SK-N-SH (cell line): ENCODE measurements at regions not wholly inside any gene's neighbourhood (a gene's known extent, or its start where the extent isn't known, plus 50 kb on each side); places are given as distances from the start of the nearest gene placed in this dataset.

Source experiments
- CTCF ChIA-PET: fragments of 300-600, 350-600 bp; formaldehyde crosslinking; extraction: SDS; loops from one replicate; lab custom pipeline; 2021; lab: Yijun Ruan, JAX
- POLR2A ChIA-PET: fragments of 350-600 bp; sonication (Branson Sonifier 250); formaldehyde crosslinking; extraction: SDS; loops from one replicate; lab custom pipeline; 2020; ENCODE audit warnings: antibody characterized with exemption, inconsistent platforms; lab: Yijun Ruan, JAX
- DNase-seq: peaks from one replicate; pipeline ENCODE4 v3.0.0; 2012
- H2AFZ ChIP-seq: fragments of 200-600 bp; sonication (generic); 2 replicates; pipeline ENCODE4 v1.8.1; 2016; ENCODE audit warnings: antibody characterized with exemption, mild to moderate bottlenecking, low read depth
- H3F3A ChIP-seq: fragments of 200-600 bp; sonication (generic); replicated peaks from 2 replicates; pipeline ENCODE3; 2016; ENCODE audit warnings: antibody characterized with exemption, mild to moderate bottlenecking; ENCODE audit not compliant: insufficient read depth
- H3K27ac ChIP-seq, 2 experiments: fragments of 200-500 bp in 1 of 2; fragments of 200-600 bp in 1 of 2; sonication (Bioruptor generic) in 1 of 2; sonication (generic), shearing (Covaris generic) in 1 of 2; 2 replicates each; pipeline versions ENCODE4 v1.5.1 to v1.6.1; 2014 to 2016; ENCODE audit warnings: low read depth in 2 of 2, inconsistent platforms in 1 of 2, low read length in 1 of 2, mild to moderate bottlenecking in 1 of 2, mixed read lengths in 1 of 2
- H3K27me3 ChIP-seq: fragments of 200-600 bp; sonication (generic), shearing (Covaris generic); 2 replicates; pipeline ENCODE4 v1.6.1; 2016; ENCODE audit warnings: mixed run types; ENCODE audit not compliant: insufficient read depth
- H3K36me3 ChIP-seq, 2 experiments: fragments of 200-500 bp in 1 of 2; fragments of 200-600 bp in 1 of 2; sonication (Bioruptor generic) in 1 of 2; sonication (generic) in 1 of 2; replicated peaks in 1 of 2; 2 replicates each; pipeline versions ENCODE3 to v1.5.1; 2014 to 2016; ENCODE audit warnings: low read length in 1 of 2, mild to moderate bottlenecking in 1 of 2; ENCODE audit not compliant: insufficient read depth in 2 of 2, control insufficient read depth in 1 of 2
- H3K4me1 ChIP-seq, 2 experiments: fragments of 200-500 bp in 1 of 2; fragments of 200-600 bp in 1 of 2; sonication (Bioruptor generic) in 1 of 2; sonication (generic), shearing (Covaris generic) in 1 of 2; 2 replicates each; pipeline versions ENCODE4 v1.5.1 to v1.6.1; 2014 to 2016; ENCODE audit warnings: low read depth in 1 of 2, low read length in 1 of 2, mixed run types in 1 of 2; ENCODE audit not compliant: insufficient read depth in 2 of 2, control insufficient read depth in 1 of 2
- H3K4me2 ChIP-seq: fragments of 200-600 bp; sonication (generic), shearing (Covaris generic); 2 replicates; pipeline ENCODE4 v1.6.1; 2017; ENCODE audit warnings: mixed run types
- H3K4me3 ChIP-seq, 2 experiments: fragments of 200-500 bp in 1 of 2; fragments of 200-600 bp in 1 of 2; sonication (Bioruptor generic) in 1 of 2; sonication (generic), shearing (Covaris generic) in 1 of 2; 2 replicates each; pipeline versions ENCODE4 v1.5.1 to v1.8.1; 2014 to 2016; ENCODE audit warnings: low read depth in 2 of 2, inconsistent platforms in 1 of 2, low read length in 1 of 2, mild to moderate bottlenecking in 1 of 2, mixed read lengths in 1 of 2, moderate library complexity in 1 of 2
- H3K79me2 ChIP-seq: fragments of 200-600 bp; sonication (generic); 2 replicates; pipeline ENCODE4 v1.8.1; 2017; ENCODE audit warnings: mild to moderate bottlenecking; ENCODE audit not compliant: insufficient read depth
- H3K9ac ChIP-seq: fragments of 200-600 bp; sonication (generic); 2 replicates; pipeline ENCODE4 v1.6.1; 2017; ENCODE audit warnings: mixed run types
- H3K9me2 ChIP-seq: fragments of 200-600 bp; sonication (generic); 2 replicates; pipeline ENCODE4 v1.6.1; 2017; ENCODE audit warnings: mixed run types
- H3K9me3 ChIP-seq: fragments of 200-600 bp; sonication (generic); 2 replicates; pipeline ENCODE4 v1.6.1; 2017; ENCODE audit warnings: mixed run types, mild to moderate bottlenecking, moderate library complexity
- H4K20me1 ChIP-seq: fragments of 200-600 bp; sonication (generic); 2 replicates; pipeline ENCODE4 v1.6.1; 2017; ENCODE audit warnings: mild to moderate bottlenecking, mixed run types; ENCODE audit not compliant: insufficient read depth
- CHD2 ChIP-seq: fragments of 150-350 bp; IDR thresholded peaks from 2 replicates; pipeline ENCODE4 v1.6.1; 2018; ENCODE audit warnings: low read length; ENCODE audit not compliant: partially characterized antibody
- CTCF ChIP-seq: fragments of 200-600 bp; sonication (generic); IDR thresholded peaks from 2 replicates; pipeline ENCODE4 v1.6.1; 2017; ENCODE audit warnings: antibody characterized with exemption, mild to moderate bottlenecking, moderate library complexity
- ELF1 ChIP-seq: IDR thresholded peaks from 2 replicates; pipeline ENCODE4 v1.4.0; 2012
- EP300 ChIP-seq, 2 experiments: IDR thresholded peaks; 2 replicates each; pipeline versions ENCODE4 v1.4.0 to v1.6.1; 2012; ENCODE audit warnings: borderline replicate concordance in 1 of 2, low read depth in 1 of 2, low read length in 1 of 2
- EZH2phosphoT487 ChIP-seq: fragments of 200-600 bp; sonication (generic); IDR thresholded peaks from 2 replicates; pipeline ENCODE4 v1.6.1; 2017; ENCODE audit warnings: low read depth, mixed run types, mild to moderate bottlenecking, antibody characterized with exemption, moderate library complexity, borderline replicate concordance
- FOXJ3 ChIP-seq: sonication (generic); formaldehyde crosslinking; IDR thresholded peaks from 2 replicates; pipeline ENCODE4 v1.5.1; 2020; ENCODE audit warnings: mild to moderate bottlenecking, missing genetic modification reagents
- FOXM1 ChIP-seq: IDR thresholded peaks from 2 replicates; pipeline ENCODE4 v1.4.0; 2012; ENCODE audit warnings: low read depth, mild to moderate bottlenecking
- GATA2 ChIP-seq: sonication (generic); formaldehyde crosslinking; IDR thresholded peaks from 2 replicates; pipeline ENCODE4 v1.5.0; 2020; ENCODE audit warnings: mild to moderate bottlenecking, missing genetic modification reagents
- IRF3 ChIP-seq: fragments of 150-350 bp; IDR thresholded peaks from 2 replicates; pipeline ENCODE4 v1.6.1; 2016; ENCODE audit warnings: mild to moderate bottlenecking, low read depth, low read length
- MAX ChIP-seq: IDR thresholded peaks from 2 replicates; pipeline ENCODE4 v1.4.0; 2012; ENCODE audit warnings: low read depth
- MEF2A ChIP-seq: IDR thresholded peaks from 2 replicates; pipeline ENCODE4 v1.4.0; 2012; ENCODE audit warnings: low read depth, borderline replicate concordance
- NFIC ChIP-seq: IDR thresholded peaks from 2 replicates; pipeline ENCODE4 v1.4.0; 2012; ENCODE audit warnings: borderline replicate concordance
- PBX3 ChIP-seq: IDR thresholded peaks from 2 replicates; pipeline ENCODE4; 2012
- POLR2AphosphoS5 ChIP-seq: IDR thresholded peaks from 2 replicates; pipeline ENCODE4 v1.6.1; 2012; ENCODE audit warnings: low read depth, low read length
- RCOR1 ChIP-seq: fragments of 150-350 bp; IDR thresholded peaks from 2 replicates; pipeline ENCODE4 v1.6.1; 2017; ENCODE audit warnings: antibody characterized with exemption, low read length
- RXRA ChIP-seq: IDR thresholded peaks from 2 replicates; pipeline ENCODE4 v1.4.0; 2012; ENCODE audit warnings: low read depth, mild to moderate bottlenecking, borderline replicate concordance
- TAF1 ChIP-seq: IDR thresholded peaks from 2 replicates; pipeline ENCODE4 v1.6.1; 2012; ENCODE audit warnings: low read depth, mild to moderate bottlenecking, low read length, moderate library complexity, borderline replicate concordance
- TCF12 ChIP-seq: IDR thresholded peaks from 2 replicates; pipeline ENCODE4 v1.4.0; 2012
- USF2 ChIP-seq: fragments of 150-350 bp; IDR thresholded peaks from 2 replicates; pipeline ENCODE4 v1.6.1; 2017; ENCODE audit warnings: antibody characterized with exemption, low read length, low read depth, borderline replicate concordance
- YY1 ChIP-seq: IDR thresholded peaks from 2 replicates; pipeline ENCODE4 v1.4.0; 2012; ENCODE audit warnings: low read depth, mild to moderate bottlenecking
- WGBS: methylation state at CpG from one replicate; pipeline ENCODE4 v1.1.6; 2017; ENCODE audit warnings: low lambda C conversion rate; 5-methylcytosine and 5-hydroxymethylcytosine counted together

GRCh38 chr16:51967646-51968045 lies 579.3 kb downstream of the TOX3 start:
- Histone ChIP-seq H2AFZ (no peak overlapping the region), H4K20me1 (no peaks in the 10 kb centered on the region), H3F3A (no peaks in the 10 kb centered on the region), H3K27ac (no peak overlapping the region), H3K36me3 (no peaks in the 10 kb centered on the region), H3K79me2 (no peaks in the 10 kb centered on the region), H3K4me1 (no peaks in the 10 kb centered on the region; a peak in 1 of 4 replicates), H3K9me3 (no peaks in the 10 kb centered on the region), H3K27me3 (no peaks in the 10 kb centered on the region), H3K9me2 (no peaks in the 10 kb centered on the region), H3K4me3 (no peak overlapping the region), H3K9ac (no peak overlapping the region), H3K4me2 (no peak overlapping the region)
- 34% methylated on average over 4 of the region's 4 CpGs for WGBS
- POLR2A ChIA-PET: no interaction called here
- CTCF ChIA-PET: interaction anchor here (0.6 to 11.4 kb wide), 2 partner anchors 148 to 193 kb away, joined by 3 to 210 read pairs; no protein-coding TSS in a partner anchor
- TF ChIP-seq MEF2A (no peak), CTCF (no peak), FOXM1 (no peak), RCOR1 (no peak), POLR2AphosphoS5 (no peak)
- DNase-seq: no peak

- H3K79me2 ChIP-seq: no peaks in the 10 kb centered on the region
- no peaks in the 10 kb centered on the region for H3F3A ChIP-seq
- no peak overlapping the region for H3K4me2 ChIP-seq
- ChIA-PET CTCF (interaction anchor here (1.0 to 2.2 kb wide), 3 partner anchors 10 to 143 kb away, joined by 6 to 7 read pairs (median 7); no protein-coding TSS in a partner anchor), POLR2A (no interaction called here)
- no peak overlapping the region for H3K4me3 ChIP-seq
- no peak overlapping the region for H2AFZ ChIP-seq
- no peak overlapping the region for H3K9ac ChIP-seq
- no peaks in the 10 kb centered on the region for H3K27me3 ChIP-seq
- no peaks in the 10 kb centered on the region for H3K9me2 ChIP-seq
- no peaks in the 10 kb centered on the region for H3K4me1 ChIP-seq
- H3K27ac ChIP-seq: no peak overlapping the region
- no peaks in the 10 kb centered on the region for H3K9me3 ChIP-seq
- no peaks in the 10 kb centered on the region for H4K20me1 ChIP-seq
- DNase-seq: no peak
- whole genome bisulfite sequencing: 26% methylated on average over 4 of the region's 4 CpGs
- no peaks in the 10 kb centered on the region for H3K36me3 ChIP-seq
- no peak for TF ChIP-seq PBX3
- no peak for TF ChIP-seq TAF1
- TF ChIP-seq FOXM1: no peak
- no peak for TF ChIP-seq RXRA
- TF ChIP-seq EP300 (IDR thresholded peaks at IDR 0.05; ENCODE audit: borderline replicate concordance in 1 of 2, low read depth in 1 of 2, low read length in 1 of 2): no peak
- TF ChIP-seq POLR2AphosphoS5: no peak
- no peak for TF ChIP-seq TCF12
- TF ChIP-seq CHD2: no peak
- TF ChIP-seq USF2: no peak
- TF ChIP-seq ELF1: no peak
- no peak for TF ChIP-seq GATA2 (CRISPR knock-in tag)
- TF ChIP-seq YY1: no peak
- no peak for TF ChIP-seq EZH2phosphoT487
- TF ChIP-seq FOXJ3 (CRISPR knock-in tag): no peak
- no peak for TF ChIP-seq MAX
- TF ChIP-seq IRF3: no peak
- TF ChIP-seq NFIC: no peak
These were observed 586.0 kb downstream of the TOX3 start for GRCh38 chr16:51960931-51961330.
